Progenitor cell of endocrine pancreas (in vitro differentiated cells): ENCODE measurements at regions not wholly inside any gene's neighbourhood (a gene's known extent, or its start where the extent isn't known, plus 50 kb on each side); places are given as distances from the start of the nearest gene placed in this dataset.

Source experiments
- DNase-seq: peaks from one replicate; pipeline ENCODE4 v3.0.0; 2021; ENCODE audit warnings: low spot score; ENCODE audit not compliant: unreplicated experiment
- H3K27ac Mint-ChIP-seq: 2 replicates; pipeline ENCODE4 v1.8.0; 2021; ENCODE audit warnings: mild to moderate bottlenecking, moderate library complexity, mixed read lengths
- H3K27me3 Mint-ChIP-seq: 2 replicates; pipeline ENCODE4 v1.8.0; 2021; ENCODE audit warnings: mixed read lengths
- H3K36me3 Mint-ChIP-seq: 2 replicates; pipeline ENCODE4 v1.8.0; 2022; ENCODE audit warnings: mixed read lengths; ENCODE audit not compliant: insufficient read depth
- H3K4me1 Mint-ChIP-seq: 2 replicates; pipeline ENCODE4 v1.8.0; 2021; ENCODE audit warnings: low read depth, mixed read lengths
- H3K4me3 Mint-ChIP-seq: 2 replicates; pipeline ENCODE4 v1.8.0; 2021; ENCODE audit warnings: low read depth, mild to moderate bottlenecking, moderate library complexity, mixed read lengths
- H3K9me3 Mint-ChIP-seq: 2 replicates; pipeline ENCODE4 v1.8.0; 2021; ENCODE audit warnings: low read depth, mixed read lengths
- CTCF ChIP-seq: fragments of 200-600 bp; sonication (generic); IDR thresholded peaks from one replicate; pipeline ENCODE4 v1.5.0; 2021; ENCODE audit warnings: antibody characterized with exemption, mild to moderate bottlenecking; ENCODE audit not compliant: unreplicated experiment

GRCh38 chr5:136629125-136629792 lies 263.9 kb upstream of the TRPC7 start:
- DNase-seq, result no peak
- Mint-ChIP-seq H3K9me3 (no peaks in the 10 kb centered on the region), H3K4me3 (no peak overlapping the region), H3K4me1 (peaks cover 6% of the 10 kb centered on the region), H3K27me3 (no peaks in the 10 kb centered on the region), H3K27ac (no peak overlapping the region), H3K36me3 (no peaks in the 10 kb centered on the region)
- no peak for TF ChIP-seq CTCF

- Mint-ChIP-seq H3K27me3 (no peaks in the 10 kb centered on the region), H3K9me3 (no peaks in the 10 kb centered on the region), H3K4me1 (peaks cover 8% of the 10 kb centered on the region), H3K36me3 (no peaks in the 10 kb centered on the region), H3K27ac (no peak overlapping the region), H3K4me3 (no peak overlapping the region)
- TF ChIP-seq CTCF, result no peak
- DNase-seq, result no peak
Measured at GRCh38 chr5:136626531-136626930, 261.2 kb upstream of the TRPC7 start.

GRCh38 chr5:136622747-136623146 lies 257.4 kb upstream of the TRPC7 start:
- H3K4me1 Mint-ChIP-seq, result peaks cover 5% of the 10 kb centered on the region
- no peak overlapping the region for H3K27ac Mint-ChIP-seq
- H3K36me3 Mint-ChIP-seq, result no peaks in the 10 kb centered on the region
- H3K4me3 Mint-ChIP-seq, result no peak overlapping the region
- no peak for TF ChIP-seq CTCF
- no peak for DNase-seq
- no peaks in the 10 kb centered on the region for H3K27me3 Mint-ChIP-seq
- no peaks in the 10 kb centered on the region for H3K9me3 Mint-ChIP-seq

GRCh38 chr5:136621743-136622142 lies 256.4 kb upstream of the TRPC7 start:
- no peak for DNase-seq
- peaks cover 5% of the 10 kb centered on the region for H3K4me1 Mint-ChIP-seq
- H3K27me3 Mint-ChIP-seq, result no peaks in the 10 kb centered on the region
- H3K36me3 Mint-ChIP-seq, result no peaks in the 10 kb centered on the region
- H3K9me3 Mint-ChIP-seq, result no peaks in the 10 kb centered on the region
- no peak for TF ChIP-seq CTCF
- H3K4me3 Mint-ChIP-seq, result no peak overlapping the region
- no peak overlapping the region for H3K27ac Mint-ChIP-seq

- DNase-seq, result no peak
- H3K9me3 Mint-ChIP-seq, result no peaks in the 10 kb centered on the region
- H3K36me3 Mint-ChIP-seq, result no peaks in the 10 kb centered on the region
- H3K4me3 Mint-ChIP-seq, result no peak overlapping the region
- no peaks in the 10 kb centered on the region for H3K27me3 Mint-ChIP-seq
- no peak overlapping the region for H3K27ac Mint-ChIP-seq
- H3K4me1 Mint-ChIP-seq, result peaks cover 5% of the 10 kb centered on the region
- no peak for TF ChIP-seq CTCF
Measured at GRCh38 chr5:136620621-136621020, 255.3 kb upstream of the TRPC7 start.
